PC-3 (cell line): ENCODE measurements at regions not wholly inside any gene's neighbourhood (a gene's known extent, or its start where the extent isn't known, plus 50 kb on each side); places are given as distances from the start of the nearest gene placed in this dataset.

ENCODE experiments used
- CTCF ChIP-seq: fragments of 300-600 bp; sonication (generic); conservative IDR thresholded peaks from 2 replicates; pipeline ENCODE4 v1.5.1; 2017; ENCODE audit warnings: antibody characterized with exemption, low read depth, mild to moderate bottlenecking, low read length
- EZH2 ChIP-seq: fragments of 300-600 bp; sonication (generic); IDR thresholded peaks from one replicate; pipeline ENCODE4 v1.6.1; 2017; ENCODE audit warnings: antibody characterized with exemption, mild to moderate bottlenecking, low read length; ENCODE audit not compliant: unreplicated experiment
- EZH2phosphoT487 ChIP-seq: fragments of 300-600 bp; sonication (generic); IDR thresholded peaks from 2 replicates; pipeline ENCODE4 v1.6.1; 2018; ENCODE audit warnings: mild to moderate bottlenecking, antibody characterized with exemption, low read length, borderline replicate concordance

GRCh38 chr16:88297178-88297720 is 85.5 kb upstream of the ZNF469 start:
- TF ChIP-seq CTCF, result no peak
- no peak for TF ChIP-seq EZH2
- TF ChIP-seq EZH2phosphoT487, result no peak
